Brain microvascular endothelial cell (primary cell): ENCODE measurements at regions not wholly inside any gene's neighbourhood (a gene's known extent, or its start where the extent isn't known, plus 50 kb on each side); places are given as distances from the start of the nearest gene placed in this dataset.

Experiments
- DNase-seq: peaks from one replicate; pipeline ENCODE4 v3.0.0-alpha.2; 2020
- H3K27ac ChIP-seq: fragments of 250-450 bp; sonication (Bioruptor Pico); 2 replicates; pipeline ENCODE4 v1.5.1; 2020; ENCODE audit warnings: mild to moderate bottlenecking, moderate library complexity
- H3K27me3 ChIP-seq: fragments of 250-450 bp; sonication (Bioruptor Pico); replicated peaks from 2 replicates; pipeline ENCODE4 v1.5.1; 2020; ENCODE audit warnings: mild to moderate bottlenecking
- H3K36me3 ChIP-seq: fragments of 250-450 bp; sonication (Bioruptor Pico); replicated peaks from 2 replicates; pipeline ENCODE4 v1.5.1; 2020; ENCODE audit warnings: mild to moderate bottlenecking
- H3K4me3 ChIP-seq: 2 replicates; pipeline ENCODE4 v1.5.1; 2011; ENCODE audit warnings: low read depth, mild to moderate bottlenecking, control low read depth, low read length, moderate library complexity
- CTCF ChIP-seq: IDR thresholded peaks from 2 replicates; pipeline ENCODE4 v1.5.1; 2011; ENCODE audit warnings: low read depth, mild to moderate bottlenecking, moderate library complexity, low read length, control low read depth, inconsistent platforms; ENCODE audit errors: missing control alignments
- in situ Hi-C: cut with HindIII; loops from 2 replicates; pipeline ENCODE4 v1.10.0; 2017; ENCODE audit warnings: low sequenced_read_pairs, low pct_ligation_motif_present

DNA sequence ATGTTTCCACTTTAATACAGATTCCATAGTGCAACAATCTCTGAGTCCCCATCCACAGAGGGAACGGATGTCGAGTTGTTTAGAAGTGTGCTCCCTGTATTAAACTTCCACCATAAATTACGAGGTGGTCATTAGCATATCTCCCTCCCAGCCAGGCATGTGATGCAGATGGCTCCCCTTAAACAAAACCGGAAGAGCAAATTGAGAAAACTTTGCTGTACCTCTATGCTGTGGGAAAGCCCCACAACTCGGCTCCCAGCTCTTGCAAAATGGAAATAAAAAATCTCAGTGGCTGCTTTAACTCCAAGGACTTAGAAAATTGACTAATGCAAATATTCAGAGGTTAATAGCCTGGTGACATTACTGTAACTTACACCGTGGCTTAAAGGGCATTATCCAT lies 290.9 kb downstream of the MAF start:
- no peak for TF ChIP-seq CTCF
- no peak overlapping the region for H3K27ac ChIP-seq
- in situ Hi-C loops = no loop called here
- no peaks in the 10 kb centered on the region for H3K36me3 ChIP-seq
- no peak overlapping the region for H3K4me3 ChIP-seq
- no peak for DNase-seq
- H3K27me3 ChIP-seq = no peaks in the 10 kb centered on the region

DNA sequence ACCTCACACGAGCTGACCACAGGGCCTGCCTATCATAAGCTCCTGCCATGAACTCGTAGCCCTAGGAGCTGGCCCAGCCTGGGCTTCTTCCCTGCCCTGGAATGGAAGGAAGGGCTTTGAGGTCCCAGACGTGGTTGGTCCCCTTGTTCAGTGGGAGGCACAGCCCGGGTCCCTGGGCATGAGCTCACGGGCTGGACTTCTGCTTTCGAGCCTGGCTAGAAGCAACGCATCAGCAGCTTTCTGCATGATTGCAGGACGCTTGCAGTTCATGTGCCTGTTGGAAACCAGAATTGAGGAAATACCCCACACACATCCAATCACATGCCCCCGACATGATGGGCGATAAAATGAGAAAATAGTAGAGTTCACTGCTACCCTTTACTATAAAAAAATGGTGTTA lies 293.3 kb downstream of the MAF start:
- Histone ChIP-seq H3K4me3 (no peak overlapping the region), H3K27ac (no peak overlapping the region), H3K27me3 (no peaks in the 10 kb centered on the region), H3K36me3 (no peaks in the 10 kb centered on the region)
- no peak for TF ChIP-seq CTCF
- DNase-seq = no peak
- in situ Hi-C loops = no loop called here

GRCh38 chr16:79305074-79305473 lies 295.5 kb downstream of the MAF start:
- TF ChIP-seq CTCF = no peak
- no peak for DNase-seq
- no peak overlapping the region for H3K27ac ChIP-seq
- H3K36me3 ChIP-seq = no peaks in the 10 kb centered on the region
- in situ Hi-C loops = no loop called here
- no peaks in the 10 kb centered on the region for H3K27me3 ChIP-seq
- H3K4me3 ChIP-seq = no peak overlapping the region

DNA sequence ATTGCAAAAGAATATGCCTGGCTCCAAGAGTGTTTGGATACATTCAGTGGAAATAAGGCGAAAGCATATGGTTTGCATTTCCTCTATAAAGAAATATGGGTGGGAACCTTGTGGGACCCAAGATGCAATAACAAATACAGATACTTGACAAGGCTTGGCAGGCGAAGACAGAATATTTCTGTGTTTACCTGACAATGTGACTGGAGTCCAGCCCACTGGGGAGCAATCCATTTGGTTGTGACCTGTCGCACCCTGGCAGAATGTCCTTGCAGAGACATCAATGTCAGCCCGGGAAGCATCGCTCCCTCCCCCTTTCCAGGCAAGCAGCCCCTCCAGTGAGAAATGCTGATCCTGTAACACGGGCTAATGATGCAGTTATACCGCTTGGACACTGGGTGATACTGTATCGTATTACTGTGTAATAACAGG lies 296.6 kb downstream of the MAF start:
- DNase-seq = no peak
- Histone ChIP-seq H3K27ac (no peak overlapping the region), H3K27me3 (no peaks in the 10 kb centered on the region), H3K36me3 (no peaks in the 10 kb centered on the region), H3K4me3 (no peak overlapping the region)
- in situ Hi-C loops = no loop called here
- no peak for TF ChIP-seq CTCF

- no peak overlapping the region for H3K4me3 ChIP-seq
- H3K36me3 ChIP-seq = no peaks in the 10 kb centered on the region
- no peak for TF ChIP-seq CTCF
- no peaks in the 10 kb centered on the region for H3K27me3 ChIP-seq
- DNase-seq = no peak
- in situ Hi-C loops = no loop called here
- H3K27ac ChIP-seq = no peak overlapping the region
These were observed 297.3 kb downstream of the MAF start for GRCh38 chr16:79303206-79303605.

- Histone ChIP-seq H3K36me3 (no peaks in the 10 kb centered on the region), H3K27me3 (no peaks in the 10 kb centered on the region), H3K4me3 (no peak overlapping the region), H3K27ac (no peak overlapping the region)
- no peak for DNase-seq
- in situ Hi-C loops = no loop called here
- TF ChIP-seq CTCF = no peak
These were observed 297.8 kb downstream of the MAF start for GRCh38 chr16:79302731-79303130.
